ENCODE measurements at regions not wholly inside any gene's neighbourhood (a gene's known extent, or its start where the extent isn't known, plus 50 kb on each side); places are given as distances from the start of the nearest gene placed in this dataset.

DNA sequence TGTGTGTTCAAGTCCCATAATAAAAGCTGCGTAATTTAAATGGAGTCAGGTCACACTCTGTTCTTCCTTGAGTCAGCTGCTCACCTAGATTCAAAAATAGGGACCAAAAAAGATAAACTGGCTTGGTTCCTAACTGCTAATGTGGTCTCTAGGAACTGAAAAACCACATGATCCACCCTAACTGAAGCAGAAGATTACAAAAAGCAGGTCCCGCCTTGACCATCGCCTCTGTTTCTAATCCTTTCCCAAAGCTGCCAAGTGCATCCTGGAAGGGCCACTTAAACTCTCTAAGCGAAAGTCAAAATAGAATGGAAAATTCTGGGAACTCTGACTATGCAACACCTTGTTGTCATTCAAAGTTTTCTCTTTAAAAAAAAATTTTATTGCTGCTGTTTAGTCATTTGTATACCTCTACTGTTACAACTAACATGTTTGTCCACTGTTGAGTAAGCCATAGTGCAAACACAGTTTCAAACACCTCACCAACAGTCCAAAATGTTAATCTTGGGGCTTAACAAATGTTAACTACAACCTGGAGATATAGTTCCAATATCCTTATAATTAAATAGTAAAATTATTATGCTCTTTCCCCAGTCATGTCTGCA lies 88.9 kb upstream of the THBS1 start:
- Histone ChIP-seq H3K27ac (ENCODE audit: low read depth in 1 of 2, low read length in 1 of 2) (peak overlapping the region in 1 of 2 donors; percentile 77), H3K9ac (ENCODE audit: insufficient read depth in 1 of 2, low read length in 2 of 2) (no peak overlapping the region), H3K36me3 (ENCODE audit: control insufficient read depth in 4 of 4, insufficient read depth in 4 of 4, low read length in 4 of 4) (no peaks in the 10 kb centered on the region), H3K27me3 (ENCODE audit: control insufficient read depth in 3 of 3, insufficient read depth in 3 of 3, low read length in 2 of 3) (no peaks in the 10 kb centered on the region), H3K4me3 (no peak overlapping the region), H3K9me3 (ENCODE audit: control insufficient read depth in 4 of 4, insufficient read depth in 3 of 4, low read length in 3 of 4) (no peaks in the 10 kb centered on the region), H3K4me1 (ENCODE audit: control insufficient read depth in 5 of 5, insufficient read depth in 5 of 5, low read length in 5 of 5) (peaks cover 0 to 61% (median 22%) of the 10 kb centered on the region in 5 donors)
- TF ChIP-seq, protein P1, sequence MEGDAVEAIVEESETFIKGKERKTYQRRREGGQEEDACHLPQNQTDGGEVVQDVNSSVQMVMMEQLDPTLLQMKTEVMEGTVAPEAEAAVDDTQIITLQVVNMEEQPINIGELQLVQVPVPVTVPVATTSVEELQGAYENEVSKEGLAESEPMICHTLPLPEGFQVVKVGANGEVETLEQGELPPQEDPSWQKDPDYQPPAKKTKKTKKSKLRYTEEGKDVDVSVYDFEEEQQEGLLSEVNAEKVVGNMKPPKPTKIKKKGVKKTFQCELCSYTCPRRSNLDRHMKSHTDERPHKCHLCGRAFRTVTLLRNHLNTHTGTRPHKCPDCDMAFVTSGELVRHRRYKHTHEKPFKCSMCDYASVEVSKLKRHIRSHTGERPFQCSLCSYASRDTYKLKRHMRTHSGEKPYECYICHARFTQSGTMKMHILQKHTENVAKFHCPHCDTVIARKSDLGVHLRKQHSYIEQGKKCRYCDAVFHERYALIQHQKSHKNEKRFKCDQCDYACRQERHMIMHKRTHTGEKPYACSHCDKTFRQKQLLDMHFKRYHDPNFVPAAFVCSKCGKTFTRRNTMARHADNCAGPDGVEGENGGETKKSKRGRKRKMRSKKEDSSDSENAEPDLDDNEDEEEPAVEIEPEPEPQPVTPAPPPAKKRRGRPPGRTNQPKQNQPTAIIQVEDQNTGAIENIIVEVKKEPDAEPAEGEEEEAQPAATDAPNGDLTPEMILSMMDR (IDR thresholded peaks at IDR 0.05; ENCODE audit: control extremely low read depth, extremely low read depth) = no peak
- 65 to 70% methylated on average over 4 of the region's 4 CpGs for WGBS, 2 donors
- ATAC-seq (ENCODE audit: insufficient read depth, low FRiP score) (no peak), DNase-seq (no peak)

DNA sequence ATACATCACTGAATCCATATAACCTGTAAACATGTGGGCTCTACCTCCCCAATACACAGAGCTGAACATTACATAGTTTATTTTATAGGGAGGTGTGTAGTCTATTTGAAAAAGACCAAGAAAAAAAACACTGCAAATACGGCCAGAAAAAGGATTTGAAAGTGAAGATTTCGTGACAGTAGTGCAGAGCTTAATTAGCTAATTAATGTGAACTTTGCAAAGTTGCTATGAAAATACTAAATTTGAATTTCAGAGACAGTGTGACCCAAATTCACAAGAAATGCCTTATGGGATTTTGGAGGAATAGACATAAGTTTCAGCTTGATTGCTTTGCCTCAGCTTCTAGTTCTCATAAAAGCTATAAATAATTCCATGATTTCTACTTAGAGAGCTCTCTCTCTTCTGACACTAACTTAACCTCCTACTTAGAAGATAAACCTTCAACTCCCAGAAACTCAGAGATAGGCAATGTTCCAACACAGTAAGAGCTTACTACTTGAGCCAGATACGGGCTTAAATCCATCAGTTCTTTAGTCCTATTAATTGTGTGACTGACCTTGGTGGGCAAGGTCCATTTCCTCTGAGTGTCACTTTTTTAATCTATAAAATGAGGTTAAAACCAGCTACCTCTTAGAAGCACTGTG lies 87.3 kb upstream of the THBS1 start:
- Histone ChIP-seq H3K9me3 (ENCODE audit: control insufficient read depth in 4 of 4, insufficient read depth in 3 of 4, low read length in 3 of 4) (no peaks in the 10 kb centered on the region), H3K4me3 (no peak overlapping the region), H3K27me3 (ENCODE audit: control insufficient read depth in 3 of 3, insufficient read depth in 3 of 3, low read length in 2 of 3) (no peaks in the 10 kb centered on the region), H3K9ac (ENCODE audit: insufficient read depth in 1 of 2, low read length in 2 of 2) (no peak overlapping the region), H3K4me1 (ENCODE audit: control insufficient read depth in 5 of 5, insufficient read depth in 5 of 5, low read length in 5 of 5) (peaks cover 0 to 50% (median 15%) of the 10 kb centered on the region in 5 donors), H3K36me3 (ENCODE audit: control insufficient read depth in 4 of 4, insufficient read depth in 4 of 4, low read length in 4 of 4) (no peaks in the 10 kb centered on the region), H3K27ac (ENCODE audit: low read depth in 1 of 2, low read length in 1 of 2) (no peak overlapping the region)
- no peak for ATAC-seq (ENCODE audit: insufficient read depth, low FRiP score)
- WGBS, 2 donors = 67 to 69% methylated on average over 3 of the region's 3 CpGs
- TF ChIP-seq, protein P1 (IDR thresholded peaks at IDR 0.05; ENCODE audit: control extremely low read depth, extremely low read depth) = no peak
- DNase-seq = no peak

DNA sequence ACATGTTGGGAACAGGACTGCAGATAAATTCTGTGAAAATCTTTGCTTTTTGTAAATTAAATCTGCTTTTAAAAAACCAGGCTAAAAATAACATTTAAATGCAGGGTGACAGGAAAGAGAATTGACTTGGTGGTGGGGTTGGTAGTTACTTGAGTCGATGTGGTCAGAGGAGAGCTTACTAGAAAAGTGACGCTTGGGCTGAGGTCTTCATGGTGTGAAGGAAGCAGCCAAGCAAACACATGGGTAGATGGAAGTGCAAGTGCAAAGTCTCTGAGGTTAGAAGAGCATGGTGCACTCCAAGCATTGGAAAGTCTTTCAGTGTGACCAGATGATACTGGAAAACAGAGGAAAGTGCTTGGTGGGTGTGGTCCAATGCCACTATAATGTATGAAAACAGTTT lies 86.4 kb upstream of the THBS1 start:
- Histone ChIP-seq H3K4me1 (ENCODE audit: control insufficient read depth in 5 of 5, insufficient read depth in 5 of 5, low read length in 5 of 5) (peaks cover 0 to 47% (median 14%) of the 10 kb centered on the region in 5 donors), H3K9ac (ENCODE audit: insufficient read depth in 1 of 2, low read length in 2 of 2) (no peak overlapping the region), H3K27me3 (ENCODE audit: control insufficient read depth in 3 of 3, insufficient read depth in 3 of 3, low read length in 2 of 3) (no peaks in the 10 kb centered on the region), H3K36me3 (ENCODE audit: control insufficient read depth in 4 of 4, insufficient read depth in 4 of 4, low read length in 4 of 4) (no peaks in the 10 kb centered on the region), H3K27ac (ENCODE audit: low read depth in 1 of 2, low read length in 1 of 2) (no peak overlapping the region), H3K9me3 (ENCODE audit: control insufficient read depth in 4 of 4, insufficient read depth in 3 of 4, low read length in 3 of 4) (no peaks in the 10 kb centered on the region), H3K4me3 (no peak overlapping the region)
- 72 to 77% methylated on average over 2 of the region's 2 CpGs for WGBS, 2 donors
- TF ChIP-seq, protein P1 (IDR thresholded peaks at IDR 0.05; ENCODE audit: control extremely low read depth, extremely low read depth) = no peak
- no peak for ATAC-seq (ENCODE audit: insufficient read depth, low FRiP score)
- DNase-seq = no peak
